NB4 (cell line): ENCODE measurements at regions not wholly inside any gene's neighbourhood (a gene's known extent, or its start where the extent isn't known, plus 50 kb on each side); places are given as distances from the start of the nearest gene placed in this dataset.

Experiments used
- DNase-seq: peaks from one replicate; pipeline ENCODE4 v3.0.0; 2010; ENCODE audit warnings: low read depth
- H3K4me3 ChIP-seq: one replicate; pipeline ENCODE4 v1.5.1; 2011; ENCODE audit warnings: mild to moderate bottlenecking, low read depth, low read length, moderate library complexity
- CTCF ChIP-seq: IDR thresholded peaks from one replicate; pipeline ENCODE4 v1.5.1; 2012; ENCODE audit warnings: low read depth, low read length
- MAX ChIP-seq: IDR thresholded peaks from 2 replicates; pipeline ENCODE4 v1.6.1; 2011; ENCODE audit warnings: low read depth, low read length
- MYC ChIP-seq: IDR thresholded peaks from 2 replicates; pipeline ENCODE4 v1.6.1; 2011; ENCODE audit warnings: low read depth, low read length
- POLR2A ChIP-seq: IDR thresholded peaks from 2 replicates; pipeline ENCODE4 v1.6.1; 2011; ENCODE audit warnings: mild to moderate bottlenecking; ENCODE audit not compliant: insufficient read length; ENCODE audit errors: extremely low read depth

GRCh38 chr16:59748531-59748930, 1014.4 kb upstream of the GOT2 start:
- no peak for DNase-seq
- TF ChIP-seq CTCF (no peak), MAX (no peak), POLR2A (no peak), MYC (no peak)
- H3K4me3 ChIP-seq = no peak overlapping the region

- TF ChIP-seq POLR2A (no peak), CTCF (no peak), MAX (no peak), MYC (no peak)
- no peak overlapping the region for H3K4me3 ChIP-seq
- DNase-seq = no peak
These were observed 1009.4 kb upstream of the GOT2 start for GRCh38 chr16:59743504-59743903.

DNA sequence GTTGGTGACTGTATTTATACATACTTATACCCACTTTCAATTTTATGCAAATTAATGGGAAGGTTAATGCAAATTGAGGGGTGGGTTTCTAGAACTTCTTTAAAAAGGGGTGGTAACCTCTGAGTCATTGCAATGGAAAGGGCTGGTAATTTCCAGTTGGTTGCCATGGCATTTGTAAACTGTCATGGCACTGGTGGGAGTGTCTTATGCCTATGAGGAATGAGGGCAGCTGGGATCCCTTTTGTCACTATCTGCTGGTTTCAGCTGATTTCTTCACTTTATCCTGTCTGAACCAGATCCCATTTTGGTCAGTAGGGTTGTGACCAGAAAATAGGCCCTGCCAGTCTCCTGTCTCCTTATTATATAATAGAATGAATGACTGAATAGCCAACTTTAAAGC, 1006.7 kb upstream of the GOT2 start:
- TF ChIP-seq POLR2A (no peak), MYC (no peak), CTCF (no peak), MAX (no peak)
- DNase-seq = no peak
- H3K4me3 ChIP-seq = no peak overlapping the region

GRCh38 chr16:59737274-59737673, 1003.2 kb upstream of the GOT2 start:
- DNase-seq = no peak
- TF ChIP-seq POLR2A (no peak), MAX (no peak), CTCF (no peak), MYC (no peak)
- H3K4me3 ChIP-seq = no peak overlapping the region

DNA sequence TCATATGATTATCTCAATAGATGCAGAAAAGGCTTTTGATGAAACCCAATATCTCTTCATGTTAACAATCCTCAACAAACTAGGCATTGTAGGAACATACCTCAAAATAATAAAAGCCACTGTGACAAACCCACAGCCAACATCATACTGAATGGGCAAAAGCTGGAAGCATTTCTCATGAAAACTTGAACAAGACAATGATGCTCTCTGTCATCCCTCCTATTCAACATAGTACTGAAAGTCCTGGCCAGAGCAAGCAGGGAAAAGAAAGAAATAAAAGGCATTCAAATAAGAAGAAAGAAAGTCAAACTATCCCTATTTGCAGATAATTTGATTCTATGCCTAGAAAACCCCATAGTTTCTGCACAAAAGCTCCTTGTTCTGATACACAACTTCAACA, 999.2 kb upstream of the GOT2 start:
- DNase-seq = no peak
- H3K4me3 ChIP-seq = no peak overlapping the region
- no peak for TF ChIP-seq CTCF
- TF ChIP-seq POLR2A = no peak
- TF ChIP-seq MAX = no peak
- TF ChIP-seq MYC = no peak

DNA sequence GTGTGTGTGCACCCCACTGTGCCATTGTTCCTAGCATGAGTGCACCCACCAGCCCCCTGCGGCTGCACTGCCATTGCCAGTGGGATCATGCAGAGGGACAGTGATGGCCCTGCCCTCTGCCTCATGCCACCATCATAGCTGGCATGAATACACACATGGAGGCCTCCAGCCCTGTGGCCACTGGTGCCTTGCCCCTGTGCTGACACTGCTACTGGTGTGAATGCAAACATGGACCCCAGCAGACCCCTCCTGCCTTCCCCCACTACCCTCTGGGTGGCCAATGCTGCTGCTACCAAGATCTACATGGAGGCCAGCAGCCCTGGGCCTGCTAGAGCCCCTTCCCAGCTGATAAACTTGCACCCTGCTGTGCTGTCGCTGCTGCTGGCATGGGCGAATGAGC, 995.5 kb upstream of the GOT2 start:
- H3K4me3 ChIP-seq = no peak overlapping the region
- TF ChIP-seq POLR2A (no peak), MAX (no peak), MYC (no peak), CTCF (no peak)
- no peak for DNase-seq
